ENCODE measurements at regions not wholly inside any gene's neighbourhood (a gene's known extent, or its start where the extent isn't known, plus 50 kb on each side); places are given as distances from the start of the nearest gene placed in this dataset.
"Not testable (repeated sequence)": the region's sequence is repeated elsewhere in the genome, so short reads cannot be mapped to it uniquely, and the experiment has no call there.

DNA sequence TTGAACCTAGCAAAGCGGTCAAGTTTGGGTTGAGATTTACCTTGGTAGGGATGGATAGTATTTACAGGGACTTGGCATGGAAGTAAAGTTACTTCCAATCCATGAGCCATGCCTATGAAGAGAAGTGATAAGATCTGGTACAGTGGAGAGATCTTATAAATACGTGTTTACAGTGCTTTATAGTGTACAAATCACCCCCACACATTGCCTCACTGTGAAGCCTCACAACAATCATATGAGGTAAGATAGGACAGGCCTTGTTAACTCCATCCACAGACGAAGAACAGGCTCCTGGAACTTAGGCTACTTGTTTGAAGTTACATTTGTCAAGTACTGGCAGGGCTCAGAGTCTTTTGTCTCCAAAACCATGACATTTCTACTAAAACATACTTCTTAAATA, 159.8 kb downstream of the PLPPR4 start:
- H3K36me3 ChIP-seq = no peaks in the 10 kb centered on the region
- H3K4me3 ChIP-seq = no peak overlapping the region
- ATAC-seq = no peak
- H3K27ac ChIP-seq = no peak overlapping the region
- no peak for TF ChIP-seq EP300 (IDR thresholded peaks at IDR 0.05)
- TF ChIP-seq POLR2AphosphoS5 (IDR thresholded peaks at IDR 0.05) = no peak
- TF ChIP-seq, protein P1, sequence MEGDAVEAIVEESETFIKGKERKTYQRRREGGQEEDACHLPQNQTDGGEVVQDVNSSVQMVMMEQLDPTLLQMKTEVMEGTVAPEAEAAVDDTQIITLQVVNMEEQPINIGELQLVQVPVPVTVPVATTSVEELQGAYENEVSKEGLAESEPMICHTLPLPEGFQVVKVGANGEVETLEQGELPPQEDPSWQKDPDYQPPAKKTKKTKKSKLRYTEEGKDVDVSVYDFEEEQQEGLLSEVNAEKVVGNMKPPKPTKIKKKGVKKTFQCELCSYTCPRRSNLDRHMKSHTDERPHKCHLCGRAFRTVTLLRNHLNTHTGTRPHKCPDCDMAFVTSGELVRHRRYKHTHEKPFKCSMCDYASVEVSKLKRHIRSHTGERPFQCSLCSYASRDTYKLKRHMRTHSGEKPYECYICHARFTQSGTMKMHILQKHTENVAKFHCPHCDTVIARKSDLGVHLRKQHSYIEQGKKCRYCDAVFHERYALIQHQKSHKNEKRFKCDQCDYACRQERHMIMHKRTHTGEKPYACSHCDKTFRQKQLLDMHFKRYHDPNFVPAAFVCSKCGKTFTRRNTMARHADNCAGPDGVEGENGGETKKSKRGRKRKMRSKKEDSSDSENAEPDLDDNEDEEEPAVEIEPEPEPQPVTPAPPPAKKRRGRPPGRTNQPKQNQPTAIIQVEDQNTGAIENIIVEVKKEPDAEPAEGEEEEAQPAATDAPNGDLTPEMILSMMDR (IDR thresholded peaks at IDR 0.05) = no peak
- TF ChIP-seq POLR2A (IDR thresholded peaks at IDR 0.05) = no peak
- WGBS, 2 donors (ENCODE audit: low coverage in 1 of 2) = 71 to 73% methylated on average over 3 of the region's 3 CpGs
- H3K9me3 ChIP-seq = peaks cover 0 to 3% (median 0%) of the 10 kb centered on the region in 3 donors
- H3K27me3 ChIP-seq = no peaks in the 10 kb centered on the region
- no peaks in the 10 kb centered on the region for H3K4me1 ChIP-seq

DNA sequence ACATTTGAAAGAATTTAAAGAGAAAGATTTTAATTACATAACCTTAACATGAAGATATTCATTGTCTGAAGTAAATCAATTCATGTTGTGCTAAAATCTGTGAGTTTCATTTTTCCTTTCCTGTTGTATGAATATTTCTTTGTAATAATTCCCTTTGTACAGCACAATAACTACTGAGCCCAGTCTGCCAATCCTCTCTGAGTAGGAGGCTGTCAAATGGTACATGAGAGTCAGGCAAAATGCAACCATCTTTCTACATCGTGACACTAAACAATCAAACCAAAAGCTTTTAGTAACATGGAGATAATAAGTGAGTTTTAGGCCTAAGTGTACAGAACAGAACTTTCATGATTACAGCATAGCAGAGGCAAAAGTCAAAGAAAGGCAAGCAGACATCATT, 165.5 kb downstream of the PLPPR4 start:
- Histone ChIP-seq H3K9me3 (peaks cover 0 to 6% (median 0%) of the 10 kb centered on the region in 3 donors), H3K4me3 (no peak overlapping the region), H3K36me3 (no peaks in the 10 kb centered on the region), H3K27me3 (no peaks in the 10 kb centered on the region), H3K27ac (no peak overlapping the region), H3K4me1 (no peaks in the 10 kb centered on the region)
- no peak for ATAC-seq
- TF ChIP-seq EP300 (IDR thresholded peaks at IDR 0.05) = no peak
- no peak for TF ChIP-seq POLR2AphosphoS5 (IDR thresholded peaks at IDR 0.05)
- no peak for TF ChIP-seq POLR2A (IDR thresholded peaks at IDR 0.05)
- TF ChIP-seq, protein P1 (IDR thresholded peaks at IDR 0.05) = no peak
- WGBS, 2 donors (ENCODE audit: low coverage in 1 of 2) = 63 to 75% methylated on average over 1 of the region's 1 CpG

DNA sequence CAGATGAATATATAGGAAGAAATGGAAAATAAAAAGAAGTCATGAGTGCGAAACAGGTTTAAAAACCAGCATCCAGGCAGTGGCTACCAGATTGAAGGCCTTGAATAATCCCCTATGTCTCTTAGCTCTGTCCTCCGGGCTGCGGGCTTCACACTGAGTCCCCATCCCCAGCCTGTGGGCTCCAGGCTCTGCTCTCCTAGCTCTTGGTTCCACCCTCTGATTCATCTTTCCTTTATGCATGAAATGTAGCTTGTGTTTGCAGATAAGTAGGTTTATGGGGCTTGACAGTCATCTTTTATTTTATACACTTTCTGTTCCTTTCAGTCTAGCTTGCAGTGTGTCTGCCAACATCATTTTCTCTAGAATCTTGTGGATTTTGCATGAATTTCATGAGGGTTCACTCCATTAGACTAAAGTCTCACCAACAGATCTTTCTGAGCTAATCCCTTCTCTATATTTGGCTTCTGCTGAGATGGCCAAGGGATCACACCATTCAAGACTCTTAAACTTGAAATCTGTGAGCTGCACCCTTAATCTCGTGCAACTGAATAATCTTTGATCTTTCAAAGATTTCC, 174.5 kb downstream of the PLPPR4 start:
- Histone ChIP-seq H3K27me3 (no peaks in the 10 kb centered on the region), H3K4me1 (no peaks in the 10 kb centered on the region), H3K9me3 (no peaks in the 10 kb centered on the region), H3K36me3 (no peaks in the 10 kb centered on the region), H3K4me3 (no peak overlapping the region), H3K27ac (no peak overlapping the region)
- TF ChIP-seq POLR2AphosphoS5 (IDR thresholded peaks at IDR 0.05) = no peak
- TF ChIP-seq, protein P1 (IDR thresholded peaks at IDR 0.05) = no peak
- no peak for TF ChIP-seq POLR2A (IDR thresholded peaks at IDR 0.05)
- no peak for TF ChIP-seq EP300 (IDR thresholded peaks at IDR 0.05)
- no peak for ATAC-seq
- WGBS, 2 donors (ENCODE audit: low coverage in 1 of 2) = 86 to 90% methylated on average over 4 of the region's 4 CpGs

DNA sequence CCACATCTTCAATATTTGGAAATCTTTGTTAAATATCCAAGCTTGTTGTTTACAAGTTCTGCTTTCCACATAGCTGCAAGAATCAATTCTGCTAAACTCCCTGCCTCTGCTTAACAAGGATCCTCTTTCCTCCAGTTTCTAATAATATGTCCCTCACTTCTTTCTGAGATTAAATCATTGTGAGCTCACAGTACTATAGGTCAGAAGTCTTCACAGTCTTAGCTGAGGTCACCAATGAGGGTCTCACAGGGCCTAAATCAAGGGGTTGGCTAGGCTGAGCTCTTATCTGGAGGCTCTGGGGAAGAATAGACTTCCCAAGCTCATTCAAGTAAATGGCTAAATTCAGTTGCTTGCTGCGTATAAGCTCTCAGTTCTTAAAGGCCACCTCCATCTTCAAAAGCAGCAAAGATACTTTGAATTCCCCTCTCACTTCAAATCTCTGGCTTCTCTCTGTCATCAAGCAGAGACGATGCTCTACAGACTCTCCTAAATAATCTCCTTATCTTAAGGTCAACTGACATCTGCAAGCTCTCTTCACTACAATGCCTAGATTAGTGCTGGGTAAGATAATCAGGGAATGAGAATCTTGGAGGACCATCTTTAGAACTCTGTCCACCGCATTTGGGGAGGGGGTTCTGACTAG, 175.3 kb downstream of the PLPPR4 start:
- no peak for TF ChIP-seq POLR2AphosphoS5 (IDR thresholded peaks at IDR 0.05)
- Histone ChIP-seq H3K36me3 (no peaks in the 10 kb centered on the region), H3K4me1 (no peaks in the 10 kb centered on the region), H3K27me3 (no peaks in the 10 kb centered on the region), H3K4me3 (no peak overlapping the region), H3K9me3 (no peaks in the 10 kb centered on the region), H3K27ac (no peak overlapping the region)
- no peak for ATAC-seq
- 78 to 90% methylated on average over 3 of the region's 3 CpGs for WGBS, 2 donors (ENCODE audit: low coverage in 1 of 2)

DNA sequence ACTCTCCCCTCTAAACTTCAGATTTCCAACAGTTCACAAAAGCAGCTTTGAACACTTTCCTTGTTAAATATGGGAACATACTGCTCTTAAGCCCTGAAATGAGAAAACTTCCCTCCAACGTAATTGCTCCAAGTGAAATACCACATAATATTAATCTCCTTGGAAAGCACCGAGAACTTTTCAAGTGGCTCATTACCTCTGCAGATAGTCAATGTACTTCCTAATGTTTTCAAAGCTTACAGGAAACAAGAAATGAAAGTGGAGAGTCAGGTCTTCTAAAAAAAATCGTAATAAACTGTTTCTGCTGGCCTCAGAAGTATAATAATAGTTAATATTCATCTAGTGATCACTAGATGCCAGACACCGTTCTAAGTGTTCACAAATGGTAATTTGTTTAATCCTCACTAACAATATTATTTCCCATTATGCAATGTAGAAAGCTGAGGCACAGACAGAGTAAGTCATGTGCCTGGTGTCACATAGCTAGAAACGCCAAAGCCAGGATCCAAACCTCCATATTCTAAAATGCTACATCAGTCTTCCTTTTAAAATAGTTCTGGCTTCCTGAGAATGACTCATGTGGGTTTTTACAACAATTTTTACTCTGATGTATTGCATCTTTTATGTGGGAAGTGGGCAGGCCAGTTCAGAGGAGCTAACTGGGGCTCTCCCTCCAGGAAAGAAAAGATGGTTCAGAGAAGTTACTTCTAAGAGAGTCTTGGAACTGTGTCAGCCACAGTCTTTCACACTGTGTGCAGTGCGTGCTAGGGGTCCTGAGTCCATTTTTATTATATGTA, 177.2 kb downstream of the PLPPR4 start:
- H3K9me3 ChIP-seq = no peaks in the 10 kb centered on the region
- peak overlapping the region in 1 of 4 donors; percentile 11 for H3K27ac ChIP-seq
- WGBS, 2 donors (ENCODE audit: low coverage in 1 of 2) = 37 to 59% methylated on average over 6 of the region's 6 CpGs
- H3K27me3 ChIP-seq = no peaks in the 10 kb centered on the region
- TF ChIP-seq, protein P1 (IDR thresholded peaks at IDR 0.05) = no peak
- no peak for TF ChIP-seq EP300 (IDR thresholded peaks at IDR 0.05)
- no peak for TF ChIP-seq POLR2A (IDR thresholded peaks at IDR 0.05)
- TF ChIP-seq POLR2AphosphoS5 (IDR thresholded peaks at IDR 0.05) = no peak
- no peak overlapping the region for H3K4me3 ChIP-seq
- ATAC-seq = no peak
- no peaks in the 10 kb centered on the region for H3K36me3 ChIP-seq
- no peaks in the 10 kb centered on the region for H3K4me1 ChIP-seq

DNA sequence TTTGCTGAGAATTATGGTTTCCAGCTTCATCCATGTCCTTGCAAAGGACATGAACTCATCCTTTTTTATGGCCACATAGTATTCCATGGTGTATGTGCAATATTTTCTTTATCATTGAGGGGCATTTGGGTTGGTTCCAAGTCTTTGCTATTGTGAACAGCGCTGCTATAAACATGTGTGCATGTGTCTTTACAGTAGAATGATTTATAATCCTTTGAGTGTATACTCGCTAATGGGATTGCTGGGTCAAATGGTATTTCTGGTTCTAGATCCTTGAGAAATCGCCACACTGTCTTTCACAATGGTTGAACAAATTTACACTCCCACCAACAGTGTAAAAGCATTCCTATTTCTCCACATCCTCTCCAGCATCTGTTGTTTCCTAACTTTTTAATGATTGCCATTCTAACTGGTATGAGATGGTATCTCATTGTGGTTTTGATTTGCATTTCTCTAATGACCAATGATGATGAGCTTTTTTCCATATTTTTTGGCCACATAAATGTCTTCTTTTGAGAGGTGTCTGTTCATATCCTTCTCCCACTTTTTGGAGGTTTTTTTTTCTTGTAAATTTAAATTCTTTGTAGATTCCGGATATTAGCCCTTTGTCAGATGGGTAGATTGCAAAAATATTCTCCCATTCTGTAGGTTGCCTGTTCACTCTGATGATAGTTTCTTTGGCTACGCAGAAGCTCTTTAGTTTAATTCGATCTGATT, 180.1 kb downstream of the PLPPR4 start:
- not testable (repeated sequence) for H3K36me3 ChIP-seq, H3K4me1 ChIP-seq, H3K27ac ChIP-seq, H3K27me3 ChIP-seq, ATAC-seq, H3K9me3 ChIP-seq, H3K4me3 ChIP-seq
- WGBS, 2 donors (ENCODE audit: low coverage in 1 of 2) = 86 to 87% methylated on average over 5 to 6 of the region's 6 CpGs

All from gastroesophageal sphincter (tissue), 4 donors.